IMR-90 (cell line): ENCODE measurements at regions not wholly inside any gene's neighbourhood (a gene's known extent, or its start where the extent isn't known, plus 50 kb on each side); places are given as distances from the start of the nearest gene placed in this dataset.

ENCODE experiments used
- ATAC-seq: fragments of 200-7000 bp; cut with Tn5 transposase; 2 replicates; pipeline ENCODE4 v1.9.1; 2020; ENCODE audit warnings: low read depth, mild to moderate bottlenecking, moderate library complexity
- BruUV-seq: library from RNA; stranded (reverse); fragments of 400-500 nt; replicated peaks from 2 replicates; lab custom pipeline; 2021; lab: Mats Ljungman, UMichigan
- CTCF ChIA-PET: fragments of 300-600 bp; formaldehyde crosslinking; extraction: SDS; loops from one replicate; lab custom pipeline; 2021; ENCODE audit warnings: antibody characterized with exemption; lab: Yijun Ruan, JAX
- POLR2A ChIA-PET: fragments of 300-600 bp; sonication (Branson Sonifier 250); formaldehyde crosslinking; loops from one replicate; lab custom pipeline; 2022; ENCODE audit warnings: antibody characterized with exemption; ENCODE audit not compliant: unreplicated experiment; lab: Charles Lee
- DNase-seq: peaks from one replicate; pipeline ENCODE4 v3.0.0; 2013
- H2AFZ ChIP-seq: replicated peaks from 2 replicates; pipeline ENCODE3; 2013; ENCODE audit warnings: low read length, mild to moderate bottlenecking; ENCODE audit not compliant: poor library complexity
- H2AK5ac ChIP-seq: 2 replicates; pipeline ENCODE4 v1.6.1; 2013; ENCODE audit warnings: low read depth, low read length, inconsistent platforms
- H2AK9ac ChIP-seq: replicated peaks from 2 replicates; pipeline ENCODE3; 2013; ENCODE audit warnings: mild to moderate bottlenecking, low read depth, low read length, moderate library complexity; ENCODE audit not compliant: poor library complexity
- H2BK120ac ChIP-seq: 2 replicates; pipeline ENCODE4 v1.6.1; 2013; ENCODE audit warnings: low read depth, low read length, inconsistent platforms
- H2BK15ac ChIP-seq: 3 replicates; pipeline ENCODE4 v1.6.1; 2013; ENCODE audit warnings: low read depth, low read length, inconsistent platforms
- H2BK20ac ChIP-seq: 2 replicates; pipeline ENCODE4 v1.6.1; 2013; ENCODE audit warnings: low read depth, mild to moderate bottlenecking, inconsistent platforms, low read length, moderate library complexity
- H2BK5ac ChIP-seq: 2 replicates; pipeline ENCODE4 v1.6.1; 2013; ENCODE audit warnings: mild to moderate bottlenecking, low read depth, low read length, inconsistent platforms; ENCODE audit not compliant: poor library complexity, severe bottlenecking
- H3K14ac ChIP-seq: replicated peaks from 2 replicates; pipeline ENCODE4 v1.6.1; 2013; ENCODE audit warnings: low read depth, low read length, inconsistent platforms
- H3K18ac ChIP-seq: 2 replicates; pipeline ENCODE4 v1.6.1; 2013; ENCODE audit warnings: low read depth, low read length, control low read depth
- H3K23ac ChIP-seq: 2 replicates; pipeline ENCODE4 v1.6.1; 2013; ENCODE audit warnings: low read depth, low read length, inconsistent platforms
- H3K27ac ChIP-seq: 2 replicates; pipeline ENCODE4 v1.5.1; 2013; ENCODE audit warnings: mild to moderate bottlenecking, control low read depth, low read length; ENCODE audit not compliant: insufficient read depth
- H3K27me3 ChIP-seq: 2 replicates; pipeline ENCODE4 v1.6.1; 2013; ENCODE audit warnings: low read length; ENCODE audit not compliant: control insufficient read depth, insufficient read depth
- H3K36me3 ChIP-seq: 2 replicates; pipeline ENCODE4 v1.6.1; 2013; ENCODE audit warnings: low read length, mixed read lengths; ENCODE audit not compliant: control insufficient read depth, insufficient read depth
- H3K4ac ChIP-seq: 2 replicates; pipeline ENCODE4 v1.6.1; 2013; ENCODE audit warnings: low read depth, low read length, inconsistent platforms
- H3K4me1 ChIP-seq: 2 replicates; pipeline ENCODE4 v1.6.1; 2013; ENCODE audit warnings: low read length, mixed read lengths; ENCODE audit not compliant: control insufficient read depth, insufficient read depth
- H3K4me2 ChIP-seq: 2 replicates; pipeline ENCODE4 v1.6.1; 2013; ENCODE audit warnings: low read depth, mild to moderate bottlenecking, control low read depth, low read length, moderate library complexity
- H3K4me3 ChIP-seq: 2 replicates; pipeline ENCODE4 v1.5.1; 2013; ENCODE audit warnings: low read depth, mild to moderate bottlenecking, control low read depth, low read length, moderate library complexity; ENCODE audit not compliant: insufficient read depth
- H3K56ac ChIP-seq: 2 replicates; pipeline ENCODE4 v1.6.1; 2013; ENCODE audit warnings: low read length, inconsistent platforms; ENCODE audit not compliant: insufficient read depth; ENCODE audit errors: extremely low read depth
- H3K79me1 ChIP-seq, 2 experiments: 2 replicates each; pipeline ENCODE4 v1.6.1; 2013; ENCODE audit warnings: low read length in 2 of 2, inconsistent platforms in 1 of 2, low read depth in 1 of 2
- H3K9ac ChIP-seq: 2 replicates; pipeline ENCODE4 v1.6.1; 2013; ENCODE audit warnings: low read depth, low read length, control low read depth
- H3K9me1 ChIP-seq: 2 replicates; pipeline ENCODE4 v1.6.1; 2013; ENCODE audit warnings: low read length, inconsistent platforms; ENCODE audit not compliant: insufficient read depth
- H3K9me3 ChIP-seq: 2 replicates; pipeline ENCODE4 v1.6.1; 2013; ENCODE audit warnings: low read length; ENCODE audit not compliant: control insufficient read depth, insufficient read depth
- H4K20me1 ChIP-seq: 2 replicates; pipeline ENCODE4 v1.6.1; 2013; ENCODE audit warnings: low read length, inconsistent platforms; ENCODE audit not compliant: insufficient read depth
- H4K5ac ChIP-seq: 2 replicates; pipeline ENCODE4 v1.6.1; 2013; ENCODE audit warnings: mild to moderate bottlenecking, low read depth, low read length, control low read depth
- H4K8ac ChIP-seq, 2 experiments: 2 replicates each; pipeline ENCODE4 v1.6.1; 2013; ENCODE audit warnings: low read depth in 2 of 2, low read length in 2 of 2, control low read depth in 1 of 2, inconsistent platforms in 1 of 2
- H4K91ac ChIP-seq: 2 replicates; pipeline ENCODE4 v1.6.1; 2013; ENCODE audit warnings: low read depth, low read length, inconsistent platforms; ENCODE audit not compliant: insufficient read depth
- BHLHE40 ChIP-seq: fragments of 150-350 bp; IDR thresholded peaks from 2 replicates; pipeline ENCODE4 v1.6.1; 2016; ENCODE audit warnings: mild to moderate bottlenecking, low read depth, low read length
- CEBPB ChIP-seq: IDR thresholded peaks from 2 replicates; pipeline ENCODE4 v1.6.1; 2012; ENCODE audit warnings: low read depth, low read length, improper control_type of control experiment
- CHD1 ChIP-seq: IDR thresholded peaks from 2 replicates; pipeline ENCODE4 v1.6.1; 2012; ENCODE audit warnings: low read depth, low read length, improper control_type of control experiment
- FOS ChIP-seq: fragments of 150-350 bp; IDR thresholded peaks from 2 replicates; pipeline ENCODE4 v1.6.1; 2016; ENCODE audit warnings: low read depth, low read length
- MAFK ChIP-seq: IDR thresholded peaks from 2 replicates; pipeline ENCODE4 v1.6.1; 2012; ENCODE audit warnings: low read depth, low read length, improper control_type of control experiment
- MAZ ChIP-seq: IDR thresholded peaks from 2 replicates; pipeline ENCODE4 v1.6.1; 2012; ENCODE audit warnings: low read depth, mild to moderate bottlenecking, low read length, improper control_type of control experiment, moderate library complexity, borderline replicate concordance
- MXI1 ChIP-seq: IDR thresholded peaks from 2 replicates; pipeline ENCODE4 v1.6.1; 2012; ENCODE audit warnings: low read depth, mild to moderate bottlenecking, low read length, moderate library complexity, borderline replicate concordance
- NFE2L2 ChIP-seq: fragments of 150-350 bp; IDR thresholded peaks from 2 replicates; pipeline ENCODE4 v1.6.1; 2016; ENCODE audit warnings: low read depth, mild to moderate bottlenecking, low read length
- POLR2A ChIP-seq: IDR thresholded peaks from 2 replicates; pipeline ENCODE4 v1.6.1; 2012; ENCODE audit warnings: mild to moderate bottlenecking, low read depth, low read length
- RAD21 ChIP-seq: IDR thresholded peaks from 2 replicates; pipeline ENCODE4 v1.6.1; 2012; ENCODE audit warnings: low read length, improper control_type of control experiment
- RCOR1 ChIP-seq: IDR thresholded peaks from 2 replicates; pipeline ENCODE4 v1.6.1; 2012; ENCODE audit warnings: mild to moderate bottlenecking, low read length, improper control_type of control experiment; ENCODE audit not compliant: insufficient replicate concordance
- RFX5 ChIP-seq: IDR thresholded peaks from 2 replicates; pipeline ENCODE4 v1.8.0; 2012; ENCODE audit warnings: low read depth, mild to moderate bottlenecking, low read length, moderate library complexity
- SMC3 ChIP-seq: fragments of 150-350 bp; IDR thresholded peaks from 2 replicates; pipeline ENCODE4 v1.6.1; 2016; ENCODE audit warnings: low read depth, mild to moderate bottlenecking, antibody characterized with exemption, low read length, moderate library complexity
- WGBS, 2 experiments: methylation state at CpG; one replicate each; pipeline versions ENCODE4 v1.1.5 to v1.1.7; 2013; ENCODE audit warnings: missing lambda C conversion rate in 2 of 2; ENCODE audit not compliant: insufficient read length in 1 of 2; ENCODE audit errors: extremely low coverage in 2 of 2; 5-methylcytosine and 5-hydroxymethylcytosine counted together
- dilution Hi-C: fragments of 300-500 bp; cut with HindIII; formaldehyde crosslinking; loops from one replicate; pipeline ENCODE4 v1.14.3; 2018; ENCODE audit warnings: low sequenced_read_pairs; ENCODE audit not compliant: unreplicated experiment
- in situ Hi-C: fragments of 300-500 bp; cut with MboI; formaldehyde crosslinking; loops from 3 replicates; pipeline ENCODE4 v1.14.3; 2019; ENCODE audit warnings: low sequenced_read_pairs, inconsistent platforms, mixed read lengths
- intact Hi-C: fragments of 100-400 bp; cut with micrococcal nuclease; formaldehyde crosslinking; loops from 2 replicates; pipeline ENCODE4 v1.10.0; 2022
- TF ChIP-seq, protein P1 (sequence below): fragments of 150-350 bp; IDR thresholded peaks from 2 replicates; pipeline ENCODE4 v1.6.1; 2017; ENCODE audit warnings: mild to moderate bottlenecking, antibody characterized with exemption, low read length, low read depth
- TF ChIP-seq, protein P2 (sequence below): conservative IDR thresholded peaks from 2 replicates; pipeline ENCODE4 v1.5.1; 2012; ENCODE audit warnings: mild to moderate bottlenecking, low read depth, low read length, improper control_type of control experiment

DNA sequence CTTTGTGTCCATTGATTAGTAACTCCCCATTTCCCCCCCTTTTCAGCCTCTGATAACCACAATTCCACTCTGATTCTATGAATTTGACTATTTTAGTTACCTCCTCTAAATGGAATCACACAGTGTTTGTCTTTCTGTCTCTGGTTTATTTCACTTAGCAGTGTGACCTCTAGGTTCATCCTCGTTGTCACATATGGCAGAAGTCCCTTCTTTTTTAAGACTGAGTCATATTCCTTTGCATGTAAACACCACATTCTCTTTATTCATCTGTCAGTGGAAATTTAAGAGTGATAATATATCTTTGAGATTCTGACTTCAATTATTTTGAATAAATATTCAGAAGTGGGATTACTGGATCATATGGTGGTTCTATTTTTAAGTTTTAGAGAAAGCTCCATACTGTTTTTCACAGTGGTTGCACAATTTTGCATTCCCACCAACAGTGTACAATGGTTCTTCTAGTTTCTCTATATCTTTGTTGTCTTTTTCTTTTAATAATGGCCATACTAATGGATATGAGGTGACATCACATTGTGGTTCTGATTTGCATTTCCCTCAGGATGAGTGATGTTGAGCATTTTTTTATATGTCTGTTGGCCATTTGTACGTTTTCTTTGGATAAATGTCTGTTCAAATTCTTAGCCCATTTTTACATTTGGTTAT is 126.1 kb upstream of the GRB10 start:
- Histone ChIP-seq H3K4me1 (no peaks in the 10 kb centered on the region), H2AFZ (no peak overlapping the region), H3K23ac (no peak overlapping the region), H2BK120ac (no peak overlapping the region), H3K9ac (no peak overlapping the region), H3K27me3 (0 out of 2 replicates have a peak, but pooled peaks cover 1% of the 10 kb centered on the region), H3K9me3 (no peaks in the 10 kb centered on the region), H3K27ac (no peak overlapping the region), H2AK9ac (no peak overlapping the region), H4K91ac (no peak overlapping the region), H2BK15ac (no peak overlapping the region), H3K9me1 (no peaks in the 10 kb centered on the region), H3K56ac (no peak overlapping the region), H3K36me3 (no peaks in the 10 kb centered on the region), H3K14ac (no peak overlapping the region), H3K18ac (no peak overlapping the region), H2AK5ac (no peak overlapping the region), H3K4me3 (no peak overlapping the region), H3K4ac (no peak overlapping the region), H4K8ac (no peak overlapping the region), H3K4me2 (no peak overlapping the region), H2BK20ac (no peak overlapping the region), H4K5ac (no peak overlapping the region), H4K20me1 (no peaks in the 10 kb centered on the region), H3K79me1 (no peaks in the 10 kb centered on the region), H2BK5ac (no peak overlapping the region)
- BruUV-seq, result no TSS peak
- in situ Hi-C loops (no loop called here), intact Hi-C loops (no loop called here), dilution Hi-C loops (no loop called here)
- ChIA-PET POLR2A (no interaction called here), CTCF (no interaction called here)
- no CpG with 5 or more reads among the region's 2 CpGs for WGBS, 2 experiments
- DNase-seq, result no peak
- TF ChIP-seq, protein P1, sequence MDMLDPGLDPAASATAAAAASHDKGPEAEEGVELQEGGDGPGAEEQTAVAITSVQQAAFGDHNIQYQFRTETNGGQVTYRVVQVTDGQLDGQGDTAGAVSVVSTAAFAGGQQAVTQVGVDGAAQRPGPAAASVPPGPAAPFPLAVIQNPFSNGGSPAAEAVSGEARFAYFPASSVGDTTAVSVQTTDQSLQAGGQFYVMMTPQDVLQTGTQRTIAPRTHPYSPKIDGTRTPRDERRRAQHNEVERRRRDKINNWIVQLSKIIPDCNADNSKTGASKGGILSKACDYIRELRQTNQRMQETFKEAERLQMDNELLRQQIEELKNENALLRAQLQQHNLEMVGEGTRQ, result no peak
- no peak for TF ChIP-seq CEBPB
- no peak for TF ChIP-seq RAD21
- TF ChIP-seq POLR2A, result no peak
- TF ChIP-seq FOS, result no peak
- no peak for TF ChIP-seq SMC3
- no peak for TF ChIP-seq MAFK
- no peak for TF ChIP-seq MAZ
- TF ChIP-seq, protein P2, sequence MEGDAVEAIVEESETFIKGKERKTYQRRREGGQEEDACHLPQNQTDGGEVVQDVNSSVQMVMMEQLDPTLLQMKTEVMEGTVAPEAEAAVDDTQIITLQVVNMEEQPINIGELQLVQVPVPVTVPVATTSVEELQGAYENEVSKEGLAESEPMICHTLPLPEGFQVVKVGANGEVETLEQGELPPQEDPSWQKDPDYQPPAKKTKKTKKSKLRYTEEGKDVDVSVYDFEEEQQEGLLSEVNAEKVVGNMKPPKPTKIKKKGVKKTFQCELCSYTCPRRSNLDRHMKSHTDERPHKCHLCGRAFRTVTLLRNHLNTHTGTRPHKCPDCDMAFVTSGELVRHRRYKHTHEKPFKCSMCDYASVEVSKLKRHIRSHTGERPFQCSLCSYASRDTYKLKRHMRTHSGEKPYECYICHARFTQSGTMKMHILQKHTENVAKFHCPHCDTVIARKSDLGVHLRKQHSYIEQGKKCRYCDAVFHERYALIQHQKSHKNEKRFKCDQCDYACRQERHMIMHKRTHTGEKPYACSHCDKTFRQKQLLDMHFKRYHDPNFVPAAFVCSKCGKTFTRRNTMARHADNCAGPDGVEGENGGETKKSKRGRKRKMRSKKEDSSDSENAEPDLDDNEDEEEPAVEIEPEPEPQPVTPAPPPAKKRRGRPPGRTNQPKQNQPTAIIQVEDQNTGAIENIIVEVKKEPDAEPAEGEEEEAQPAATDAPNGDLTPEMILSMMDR, result no peak
- TF ChIP-seq CHD1, result no peak
- TF ChIP-seq RFX5, result no peak
- TF ChIP-seq BHLHE40, result no peak
- no peak for TF ChIP-seq MXI1
- no peak for TF ChIP-seq NFE2L2
- TF ChIP-seq RCOR1, result no peak
- ATAC-seq, result no peak
